GM21723 (cell line): ENCODE measurements at regions not wholly inside any gene's neighbourhood (a gene's known extent, or its start where the extent isn't known, plus 50 kb on each side); places are given as distances from the start of the nearest gene placed in this dataset.
"Not testable (repeated sequence)": the region's sequence is repeated elsewhere in the genome, so short reads cannot be mapped to it uniquely, and the experiment has no call there.

Source experiments
- ATAC-seq: cut with Tn5 transposase; IDR thresholded peaks from one replicate; pipeline ENCODE4 v1.9.1; 2021; ENCODE audit warnings: mild to moderate bottlenecking, moderate library complexity; ENCODE audit not compliant: unreplicated experiment

- ATAC-seq, result no peak
These were observed 250.0 kb upstream of the NECTIN3 start for GRCh38 chr3:110821586-110821985.

GRCh38 chr3:110822971-110823370, 248.6 kb upstream of the NECTIN3 start:
- ATAC-seq, result no peak

GRCh38 chr3:110846971-110847370, 224.6 kb upstream of the NECTIN3 start:
- no peak for ATAC-seq

- ATAC-seq, result no peak
These were observed 222.6 kb upstream of the NECTIN3 start for GRCh38 chr3:110849064-110849463.

- ATAC-seq, result no peak
These were observed 219.9 kb upstream of the NECTIN3 start for GRCh38 chr3:110851736-110852135.

GRCh38 chr3:110855207-110855606, 216.4 kb upstream of the NECTIN3 start:
- ATAC-seq, result no peak

- no peak for ATAC-seq
These were observed 214.7 kb upstream of the NECTIN3 start for GRCh38 chr3:110856916-110857315.

- ATAC-seq, result no peak
These were observed 213.1 kb upstream of the NECTIN3 start for GRCh38 chr3:110858549-110858948.

- ATAC-seq, result no peak
These were observed 212.3 kb upstream of the NECTIN3 start for GRCh38 chr3:110859336-110859735.

GRCh38 chr3:110859993-110860392, 211.6 kb upstream of the NECTIN3 start:
- ATAC-seq, result no peak

- no peak for ATAC-seq
These were observed 205.7 kb upstream of the NECTIN3 start for GRCh38 chr3:110865934-110866333.

- ATAC-seq, result no peak
These were observed 203.5 kb upstream of the NECTIN3 start for GRCh38 chr3:110868106-110868505.

- no peak for ATAC-seq
These were observed 201.9 kb upstream of the NECTIN3 start for GRCh38 chr3:110869736-110870135.

- no peak for ATAC-seq
These were observed 199.7 kb upstream of the NECTIN3 start for GRCh38 chr3:110871869-110872268.

- no peak for ATAC-seq
These were observed 192.9 kb upstream of the NECTIN3 start for GRCh38 chr3:110878692-110879091.

GRCh38 chr3:110881069-110881468, 190.5 kb upstream of the NECTIN3 start:
- ATAC-seq, result peak; percentile 81

GRCh38 chr3:110886222-110886893, 185.3 kb upstream of the NECTIN3 start:
- ATAC-seq, result no peak

GRCh38 chr3:110887176-110887575, 184.4 kb upstream of the NECTIN3 start:
- no peak for ATAC-seq

- not testable (repeated sequence) for ATAC-seq
These were observed 182.8 kb upstream of the NECTIN3 start for GRCh38 chr3:110888625-110889375.

- ATAC-seq, result not testable (repeated sequence)
These were observed 182.3 kb upstream of the NECTIN3 start for GRCh38 chr3:110889376-110889699.

- ATAC-seq, result no peak
These were observed 177.0 kb upstream of the NECTIN3 start for GRCh38 chr3:110894574-110894973.

GRCh38 chr3:110895054-110895453, 176.6 kb upstream of the NECTIN3 start:
- no peak for ATAC-seq

GRCh38 chr3:110897046-110897445, 174.6 kb upstream of the NECTIN3 start:
- ATAC-seq, result no peak
